ENCODE measurements at regions not wholly inside any gene's neighbourhood (a gene's known extent, or its start where the extent isn't known, plus 50 kb on each side); places are given as distances from the start of the nearest gene placed in this dataset.

- Histone ChIP-seq H3K4me3 (ENCODE audit: low read depth, low read length) (no peak overlapping the region), H3K27ac (ENCODE audit: low read depth, low read length) (no peak overlapping the region), H3K27me3 (ENCODE audit: insufficient read depth, low read length) (peaks cover 27% of the 10 kb centered on the region), H2AFZ (ENCODE audit: low read length, unreplicated experiment) (no peak overlapping the region), H3K36me3 (ENCODE audit: insufficient read depth, low read length) (no peaks in the 10 kb centered on the region), H3K4me1 (ENCODE audit: control insufficient read depth, insufficient read depth, low read length, unreplicated experiment) (peaks cover 3% of the 10 kb centered on the region), H3K79me2 (ENCODE audit: control insufficient read depth, insufficient read depth, low read length, unreplicated experiment) (no peaks in the 10 kb centered on the region)
Observed at GRCh38 chrX:107502316-107502715, 52.9 kb downstream of the FRMPD3 start.

GRCh38 chrX:107504006-107504405, 54.6 kb downstream of the FRMPD3 start:
- H3K36me3 ChIP-seq (ENCODE audit: insufficient read depth, low read length), result no peaks in the 10 kb centered on the region
- H2AFZ ChIP-seq (ENCODE audit: low read length, unreplicated experiment), result no peak overlapping the region
- H3K27me3 ChIP-seq (ENCODE audit: insufficient read depth, low read length), result peaks cover 44% of the 10 kb centered on the region
- peaks cover 3% of the 10 kb centered on the region for H3K4me1 ChIP-seq (ENCODE audit: control insufficient read depth, insufficient read depth, low read length, unreplicated experiment)
- no peak overlapping the region for H3K4me3 ChIP-seq (ENCODE audit: low read depth, low read length)
- no peaks in the 10 kb centered on the region for H3K79me2 ChIP-seq (ENCODE audit: control insufficient read depth, insufficient read depth, low read length, unreplicated experiment)
- no peak overlapping the region for H3K27ac ChIP-seq (ENCODE audit: low read depth, low read length)

DNA sequence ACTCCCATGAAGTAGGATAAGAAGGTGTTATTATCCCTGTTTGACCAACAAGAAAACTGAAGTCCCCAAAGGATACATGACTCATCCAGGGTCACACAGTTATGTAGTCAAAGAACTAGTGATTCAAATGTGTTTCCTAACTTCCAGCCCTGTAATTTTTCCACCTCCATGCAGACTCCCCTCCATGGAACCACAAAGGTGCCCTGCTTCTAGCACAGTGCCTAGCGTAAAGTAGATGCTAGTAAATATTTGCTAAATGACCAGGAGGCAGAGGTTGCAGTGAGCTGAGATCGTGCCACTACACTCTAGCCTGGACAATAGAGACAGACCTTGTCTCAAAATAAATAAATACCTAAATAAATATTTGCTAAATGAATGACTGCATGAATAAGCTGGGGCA, 55.8 kb downstream of the FRMPD3 start:
- H3K36me3 ChIP-seq (ENCODE audit: insufficient read depth, low read length), result no peaks in the 10 kb centered on the region
- no peaks in the 10 kb centered on the region for H3K79me2 ChIP-seq (ENCODE audit: control insufficient read depth, insufficient read depth, low read length, unreplicated experiment)
- no peak overlapping the region for H3K27ac ChIP-seq (ENCODE audit: low read depth, low read length)
- H3K27me3 ChIP-seq (ENCODE audit: insufficient read depth, low read length), result peaks cover 47% of the 10 kb centered on the region
- no peak overlapping the region for H2AFZ ChIP-seq (ENCODE audit: low read length, unreplicated experiment)
- no peak overlapping the region for H3K4me3 ChIP-seq (ENCODE audit: low read depth, low read length)
- H3K4me1 ChIP-seq (ENCODE audit: control insufficient read depth, insufficient read depth, low read length, unreplicated experiment), result peaks cover 3% of the 10 kb centered on the region

GRCh38 chrX:107506596-107507031, 57.2 kb downstream of the FRMPD3 start:
- no peaks in the 10 kb centered on the region for H3K36me3 ChIP-seq (ENCODE audit: insufficient read depth, low read length)
- no peak overlapping the region for H3K27ac ChIP-seq (ENCODE audit: low read depth, low read length)
- H3K79me2 ChIP-seq (ENCODE audit: control insufficient read depth, insufficient read depth, low read length, unreplicated experiment), result no peaks in the 10 kb centered on the region
- H3K4me1 ChIP-seq (ENCODE audit: control insufficient read depth, insufficient read depth, low read length, unreplicated experiment), result peaks cover 3% of the 10 kb centered on the region
- no peak overlapping the region for H2AFZ ChIP-seq (ENCODE audit: low read length, unreplicated experiment)
- no peak overlapping the region for H3K4me3 ChIP-seq (ENCODE audit: low read depth, low read length)
- H3K27me3 ChIP-seq (ENCODE audit: insufficient read depth, low read length), result peaks cover 47% of the 10 kb centered on the region

GRCh38 chrX:107507093-107507743, 57.8 kb downstream of the FRMPD3 start:
- no peaks in the 10 kb centered on the region for H3K79me2 ChIP-seq (ENCODE audit: control insufficient read depth, insufficient read depth, low read length, unreplicated experiment)
- H3K27me3 ChIP-seq (ENCODE audit: insufficient read depth, low read length), result peaks cover 47% of the 10 kb centered on the region
- H3K4me3 ChIP-seq (ENCODE audit: low read depth, low read length), result peak overlapping the region; percentile 40; the same call in 1 of the 2 replicates
- H3K27ac ChIP-seq (ENCODE audit: low read depth, low read length), result no peak overlapping the region
- no peak overlapping the region for H2AFZ ChIP-seq (ENCODE audit: low read length, unreplicated experiment)
- no peaks in the 10 kb centered on the region for H3K36me3 ChIP-seq (ENCODE audit: insufficient read depth, low read length)
- H3K4me1 ChIP-seq (ENCODE audit: control insufficient read depth, insufficient read depth, low read length, unreplicated experiment), result peaks cover 3% of the 10 kb centered on the region

DNA sequence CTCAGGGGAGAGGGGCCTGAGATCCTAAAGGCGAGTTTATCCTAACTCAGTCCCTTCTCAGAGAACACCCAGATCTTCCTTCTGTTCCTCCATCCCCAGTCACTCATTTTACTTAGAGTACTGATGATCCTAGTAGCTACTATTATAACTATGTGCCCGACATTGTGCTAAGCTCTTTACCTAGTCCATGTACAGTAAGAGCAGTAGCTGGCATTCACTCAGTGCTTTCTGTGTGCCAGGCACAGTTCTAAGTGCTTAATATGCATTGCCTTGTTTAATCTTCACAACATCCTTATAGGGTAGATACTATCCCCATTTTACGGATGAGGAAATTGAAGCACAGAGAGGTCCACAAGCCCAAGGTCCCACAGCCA, 58.3 kb downstream of the FRMPD3 start:
- H3K4me3 ChIP-seq (ENCODE audit: low read depth, low read length), result peak overlapping the region; percentile 40; the same call in 1 of the 2 replicates

DNA sequence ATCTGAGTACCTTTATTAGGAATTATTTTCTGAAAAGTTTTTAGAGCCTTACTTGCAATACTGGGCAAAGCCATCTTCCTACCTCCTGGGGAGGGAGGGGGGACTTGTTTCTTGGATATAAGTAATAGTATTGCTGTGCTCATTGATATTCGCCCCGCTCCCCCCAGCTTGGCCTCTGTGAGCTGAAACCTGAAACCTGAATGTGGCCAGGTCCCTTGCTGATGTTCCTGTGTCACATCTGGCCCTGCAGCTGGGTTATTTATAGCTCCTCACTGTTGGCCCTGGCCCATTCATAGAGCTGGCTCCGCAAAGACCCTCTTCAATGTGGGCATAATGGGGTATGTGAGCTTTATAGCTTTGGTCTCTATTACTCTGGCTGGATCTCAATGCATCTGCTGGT, 59.5 kb downstream of the FRMPD3 start:
- H3K79me2 ChIP-seq (ENCODE audit: control insufficient read depth, insufficient read depth, low read length, unreplicated experiment), result no peaks in the 10 kb centered on the region
- no peak overlapping the region for H3K4me3 ChIP-seq (ENCODE audit: low read depth, low read length)
- no peaks in the 10 kb centered on the region for H3K36me3 ChIP-seq (ENCODE audit: insufficient read depth, low read length)
- H3K27ac ChIP-seq (ENCODE audit: low read depth, low read length), result no peak overlapping the region
- peaks cover 3% of the 10 kb centered on the region for H3K4me1 ChIP-seq (ENCODE audit: control insufficient read depth, insufficient read depth, low read length, unreplicated experiment)
- H2AFZ ChIP-seq (ENCODE audit: low read length, unreplicated experiment), result no peak overlapping the region
- peaks cover 53% of the 10 kb centered on the region for H3K27me3 ChIP-seq (ENCODE audit: insufficient read depth, low read length)

More for the DNA sequence above, 58.3 kb downstream of the FRMPD3 start:
- Histone ChIP-seq H3K79me2 (ENCODE audit: control insufficient read depth, insufficient read depth, low read length, unreplicated experiment) (no peaks in the 10 kb centered on the region), H3K4me1 (ENCODE audit: control insufficient read depth, insufficient read depth, low read length, unreplicated experiment) (peaks cover 3% of the 10 kb centered on the region), H3K27me3 (ENCODE audit: insufficient read depth, low read length) (peaks cover 47% of the 10 kb centered on the region), H2AFZ (ENCODE audit: low read length, unreplicated experiment) (no peak overlapping the region), H3K36me3 (ENCODE audit: insufficient read depth, low read length) (no peaks in the 10 kb centered on the region), H3K27ac (ENCODE audit: low read depth, low read length) (no peak overlapping the region)

- peaks cover 14% of the 10 kb centered on the region; the same call in 1 of the 2 replicates for H3K27me3 ChIP-seq (ENCODE audit: insufficient read depth, low read length)
- H2AFZ ChIP-seq (ENCODE audit: low read length, unreplicated experiment), result no peak overlapping the region
- H3K79me2 ChIP-seq (ENCODE audit: control insufficient read depth, insufficient read depth, low read length, unreplicated experiment), result no peaks in the 10 kb centered on the region
Observed at GRCh38 chrX:107514944-107515343, 65.5 kb downstream of the FRMPD3 start.

DNA sequence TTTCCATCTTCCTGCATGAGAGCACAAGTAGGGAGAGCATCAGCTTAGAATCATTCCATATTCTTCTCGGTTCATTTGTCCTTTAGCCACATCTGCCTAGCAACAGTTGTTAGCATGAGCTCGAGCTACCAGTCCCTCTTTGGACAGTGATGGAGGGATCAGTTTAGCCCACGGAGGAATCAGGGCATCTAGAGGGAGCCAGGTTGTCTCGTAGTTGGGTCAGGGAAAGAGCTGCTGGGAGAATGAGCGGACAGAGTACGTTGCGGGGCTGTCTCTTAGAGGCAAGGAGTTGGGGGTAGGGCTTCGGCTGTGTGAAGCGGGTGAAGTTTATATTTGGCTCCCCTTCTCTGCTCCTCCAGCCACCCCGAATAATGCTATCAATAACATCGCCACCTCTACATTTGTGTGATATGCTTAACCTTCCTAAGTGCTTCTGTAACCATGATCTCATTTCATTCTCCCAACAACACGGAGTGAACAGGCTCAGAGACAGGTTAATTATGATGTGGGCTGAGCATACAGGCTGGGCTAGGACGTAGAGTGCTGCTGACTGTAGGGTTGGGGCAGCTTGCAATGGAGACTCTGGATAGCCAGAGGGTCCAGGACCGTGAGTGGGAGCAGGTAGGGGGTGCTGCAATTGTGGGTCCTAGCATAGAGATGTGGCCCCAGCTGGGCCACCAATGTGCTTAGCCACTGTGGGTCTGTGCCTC, 72.6 kb downstream of the FRMPD3 start:
- Histone ChIP-seq H3K27ac (ENCODE audit: low read depth, low read length) (no peak overlapping the region), H3K36me3 (ENCODE audit: insufficient read depth, low read length) (no peaks in the 10 kb centered on the region), H2AFZ (ENCODE audit: low read length, unreplicated experiment) (no peak overlapping the region), H3K79me2 (ENCODE audit: control insufficient read depth, insufficient read depth, low read length, unreplicated experiment) (no peaks in the 10 kb centered on the region), H3K4me3 (ENCODE audit: low read depth, low read length) (no peak overlapping the region), H3K27me3 (ENCODE audit: insufficient read depth, low read length) (peaks cover 16% of the 10 kb centered on the region; the same call in 1 of the 2 replicates), H3K4me1 (ENCODE audit: control insufficient read depth, insufficient read depth, low read length, unreplicated experiment) (no peaks in the 10 kb centered on the region)

More at GRCh38 chrX:107514944-107515343, 65.5 kb downstream of the FRMPD3 start:
- H3K4me1 ChIP-seq (ENCODE audit: control insufficient read depth, insufficient read depth, low read length, unreplicated experiment), result no peaks in the 10 kb centered on the region
- H3K4me3 ChIP-seq (ENCODE audit: low read depth, low read length), result no peak overlapping the region
- no peaks in the 10 kb centered on the region for H3K36me3 ChIP-seq (ENCODE audit: insufficient read depth, low read length)
- no peak overlapping the region for H3K27ac ChIP-seq (ENCODE audit: low read depth, low read length)

DNA sequence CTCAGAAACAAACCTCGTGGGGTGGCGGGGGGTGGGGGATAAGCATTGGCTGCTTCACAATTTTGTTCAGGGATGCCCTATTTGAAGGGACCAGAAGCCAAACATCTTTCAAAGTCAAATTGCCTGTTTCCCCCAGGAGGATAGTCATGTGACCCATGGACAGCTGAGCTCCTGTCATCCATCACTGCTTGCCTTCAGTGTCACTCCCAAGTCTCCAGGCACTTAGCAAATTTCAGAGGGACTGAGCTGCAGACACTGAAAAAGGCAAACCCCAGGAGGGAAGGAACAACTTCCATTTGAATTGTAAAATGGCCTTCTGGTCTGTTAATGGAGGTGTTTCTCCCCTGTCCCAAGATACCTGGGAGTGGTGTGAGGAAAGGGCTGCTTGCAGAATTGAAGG, 73.4 kb downstream of the FRMPD3 start:
- no peak overlapping the region for H2AFZ ChIP-seq (ENCODE audit: low read length, unreplicated experiment)
- H3K36me3 ChIP-seq (ENCODE audit: insufficient read depth, low read length), result no peaks in the 10 kb centered on the region
- H3K4me1 ChIP-seq (ENCODE audit: control insufficient read depth, insufficient read depth, low read length, unreplicated experiment), result no peaks in the 10 kb centered on the region
- peaks cover 16% of the 10 kb centered on the region; the same call in 1 of the 2 replicates for H3K27me3 ChIP-seq (ENCODE audit: insufficient read depth, low read length)
- no peak overlapping the region for H3K4me3 ChIP-seq (ENCODE audit: low read depth, low read length)
- no peak overlapping the region for H3K27ac ChIP-seq (ENCODE audit: low read depth, low read length)
- no peaks in the 10 kb centered on the region for H3K79me2 ChIP-seq (ENCODE audit: control insufficient read depth, insufficient read depth, low read length, unreplicated experiment)

DNA sequence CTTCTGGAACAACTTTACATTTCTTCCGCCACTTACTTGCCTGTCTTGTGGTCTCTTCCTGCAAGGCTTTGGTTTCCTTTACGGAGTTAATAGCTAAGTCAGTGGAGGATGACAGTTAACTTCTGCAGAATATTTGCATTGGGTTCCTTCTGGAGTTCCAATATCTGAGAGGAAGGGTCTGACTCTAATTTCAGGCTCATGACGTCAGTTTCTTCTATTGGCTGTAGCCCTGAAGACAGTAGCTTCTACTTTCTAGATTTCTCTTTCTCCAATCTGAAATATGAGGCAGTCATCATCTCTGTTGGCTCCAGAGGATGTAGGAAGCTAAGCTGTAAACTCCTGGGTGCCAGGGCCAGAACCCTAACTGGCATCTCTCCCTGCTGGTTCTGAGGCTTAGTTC, 76.7 kb downstream of the FRMPD3 start:
- Histone ChIP-seq H3K36me3 (ENCODE audit: insufficient read depth, low read length) (no peaks in the 10 kb centered on the region), H2AFZ (ENCODE audit: low read length, unreplicated experiment) (no peak overlapping the region), H3K4me1 (ENCODE audit: control insufficient read depth, insufficient read depth, low read length, unreplicated experiment) (no peaks in the 10 kb centered on the region), H3K4me3 (ENCODE audit: low read depth, low read length) (no peak overlapping the region), H3K27me3 (ENCODE audit: insufficient read depth, low read length) (peaks cover 24% of the 10 kb centered on the region), H3K79me2 (ENCODE audit: control insufficient read depth, insufficient read depth, low read length, unreplicated experiment) (no peaks in the 10 kb centered on the region), H3K27ac (ENCODE audit: low read depth, low read length) (no peak overlapping the region)

Data from ACC112 (cell line).